Right atrium auricular region (tissue), 2 donors: ENCODE measurements at regions not wholly inside any gene's neighbourhood (a gene's known extent, or its start where the extent isn't known, plus 50 kb on each side); places are given as distances from the start of the nearest gene placed in this dataset.

ENCODE experiments used
- DNase-seq: peaks from one replicate; pipeline ENCODE4 v3.0.0-alpha.2; 2019; ENCODE audit warnings: low spot score
- H3K27ac ChIP-seq, 2 donors: fragments of 200-600 bp; sonication (generic); 1 replicate in 1 of 2; 2 replicates in 1 of 2; pipeline ENCODE4 v1.5.1; 2016 to 2019
- H3K27me3 ChIP-seq, 2 donors: fragments of 200-600 bp; sonication (generic); one replicate each; pipeline versions ENCODE4 v1.5.1 to v1.6.0; 2017 to 2019
- H3K36me3 ChIP-seq: fragments of 200-600 bp; sonication (generic); one replicate; pipeline ENCODE4 v1.5.1; 2016
- H3K4me1 ChIP-seq, 2 donors: fragments of 200-600 bp; sonication (generic); one replicate each; pipeline versions ENCODE4 v1.5.1 to v1.6.0; 2017 to 2019
- H3K4me3 ChIP-seq, 2 donors: fragments of 200-600 bp; sonication (generic); 1 replicate in 1 of 2; 2 replicates in 1 of 2; pipeline ENCODE4 v1.5.1; 2017 to 2019; ENCODE audit warnings: mild to moderate bottlenecking in 1 of 2, moderate library complexity in 1 of 2
- H3K9me3 ChIP-seq, 2 donors: fragments of 200-600 bp; sonication (generic); one replicate each; pipeline ENCODE4 v1.5.1; 2019
- TF ChIP-seq, protein P1 (sequence below), 2 donors: fragments of 200-600 bp; sonication (generic); IDR thresholded peaks; one replicate each; pipeline ENCODE4 v1.5.1; 2019; ENCODE audit warnings: antibody characterized with exemption in 2 of 2

DNA sequence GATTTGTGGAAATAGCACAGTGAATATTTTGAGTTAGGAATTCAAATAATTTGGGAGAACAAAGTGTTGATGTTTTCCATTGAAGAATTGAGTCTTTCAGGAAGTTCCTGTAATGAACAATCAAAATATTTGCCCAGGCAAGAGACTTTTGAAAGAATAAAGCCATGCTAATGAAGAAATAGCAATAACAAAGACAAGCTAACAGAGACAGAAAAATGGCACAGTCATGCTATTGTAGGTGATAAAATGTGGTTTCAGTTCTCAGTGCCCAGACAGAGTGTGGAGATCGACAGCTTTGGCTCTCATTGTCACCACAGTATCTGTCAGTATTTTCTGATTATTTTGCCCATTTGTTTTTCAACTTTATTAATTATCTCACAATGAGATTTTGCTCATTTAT, 490.8 kb upstream of the PIK3C3 start:
- no peak overlapping the region for H3K27ac ChIP-seq
- TF ChIP-seq, protein P1, sequence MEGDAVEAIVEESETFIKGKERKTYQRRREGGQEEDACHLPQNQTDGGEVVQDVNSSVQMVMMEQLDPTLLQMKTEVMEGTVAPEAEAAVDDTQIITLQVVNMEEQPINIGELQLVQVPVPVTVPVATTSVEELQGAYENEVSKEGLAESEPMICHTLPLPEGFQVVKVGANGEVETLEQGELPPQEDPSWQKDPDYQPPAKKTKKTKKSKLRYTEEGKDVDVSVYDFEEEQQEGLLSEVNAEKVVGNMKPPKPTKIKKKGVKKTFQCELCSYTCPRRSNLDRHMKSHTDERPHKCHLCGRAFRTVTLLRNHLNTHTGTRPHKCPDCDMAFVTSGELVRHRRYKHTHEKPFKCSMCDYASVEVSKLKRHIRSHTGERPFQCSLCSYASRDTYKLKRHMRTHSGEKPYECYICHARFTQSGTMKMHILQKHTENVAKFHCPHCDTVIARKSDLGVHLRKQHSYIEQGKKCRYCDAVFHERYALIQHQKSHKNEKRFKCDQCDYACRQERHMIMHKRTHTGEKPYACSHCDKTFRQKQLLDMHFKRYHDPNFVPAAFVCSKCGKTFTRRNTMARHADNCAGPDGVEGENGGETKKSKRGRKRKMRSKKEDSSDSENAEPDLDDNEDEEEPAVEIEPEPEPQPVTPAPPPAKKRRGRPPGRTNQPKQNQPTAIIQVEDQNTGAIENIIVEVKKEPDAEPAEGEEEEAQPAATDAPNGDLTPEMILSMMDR (IDR thresholded peaks at IDR 0.05), result no peak
- no peaks in the 10 kb centered on the region for H3K27me3 ChIP-seq
- no peaks in the 10 kb centered on the region for H3K36me3 ChIP-seq
- H3K9me3 ChIP-seq, result no peaks in the 10 kb centered on the region
- H3K4me3 ChIP-seq, result no peak overlapping the region
- no peaks in the 10 kb centered on the region for H3K4me1 ChIP-seq
- no peak for DNase-seq

DNA sequence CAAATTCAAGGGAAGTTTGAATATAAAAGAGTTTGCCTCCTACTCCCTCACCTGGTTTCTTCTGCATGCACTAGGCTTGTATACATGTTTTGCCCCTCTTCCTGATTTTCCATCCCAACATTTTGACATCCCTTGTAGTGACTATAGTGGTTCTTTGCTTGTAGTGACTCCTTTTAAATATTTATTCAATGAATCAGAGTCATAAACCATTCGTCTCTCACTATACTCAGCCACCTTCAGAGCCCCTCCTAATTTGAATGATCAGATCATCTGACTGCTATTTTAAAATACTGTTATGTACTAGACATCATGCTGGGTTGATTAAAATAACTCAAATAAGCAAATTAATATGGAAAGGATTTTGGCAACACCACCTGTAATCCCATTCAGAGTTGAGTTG, 492.1 kb upstream of the PIK3C3 start:
- no peaks in the 10 kb centered on the region for H3K36me3 ChIP-seq
- no peak overlapping the region for H3K27ac ChIP-seq
- H3K4me1 ChIP-seq, result no peaks in the 10 kb centered on the region
- no peaks in the 10 kb centered on the region for H3K9me3 ChIP-seq
- DNase-seq, result no peak
- TF ChIP-seq, protein P1 (IDR thresholded peaks at IDR 0.05), result no peak
- no peak overlapping the region for H3K4me3 ChIP-seq
- H3K27me3 ChIP-seq, result no peaks in the 10 kb centered on the region

DNA sequence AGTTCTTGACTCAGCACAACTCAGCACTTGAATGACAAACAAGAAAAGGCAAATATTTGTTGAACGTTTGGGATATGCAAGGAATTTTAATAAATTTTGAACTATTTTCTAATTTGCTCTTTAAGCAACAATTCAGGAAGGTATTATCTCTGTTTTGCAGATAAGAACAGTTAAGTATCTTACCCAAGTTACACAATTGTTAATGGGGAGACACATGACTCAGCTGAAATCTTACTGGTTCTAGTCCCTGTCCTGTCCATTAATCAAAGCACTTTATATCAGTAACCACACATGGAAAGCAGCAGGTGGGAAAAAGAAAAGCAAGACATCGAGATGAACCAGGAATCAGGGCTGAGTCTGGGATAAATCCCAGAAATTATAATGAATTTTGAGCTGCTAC, 493.9 kb upstream of the PIK3C3 start:
- Histone ChIP-seq H3K4me1 (no peaks in the 10 kb centered on the region), H3K4me3 (no peak overlapping the region), H3K27ac (no peak overlapping the region), H3K27me3 (no peaks in the 10 kb centered on the region), H3K9me3 (no peaks in the 10 kb centered on the region), H3K36me3 (no peaks in the 10 kb centered on the region)
- TF ChIP-seq, protein P1 (IDR thresholded peaks at IDR 0.05), result no peak
- DNase-seq, result no peak

DNA sequence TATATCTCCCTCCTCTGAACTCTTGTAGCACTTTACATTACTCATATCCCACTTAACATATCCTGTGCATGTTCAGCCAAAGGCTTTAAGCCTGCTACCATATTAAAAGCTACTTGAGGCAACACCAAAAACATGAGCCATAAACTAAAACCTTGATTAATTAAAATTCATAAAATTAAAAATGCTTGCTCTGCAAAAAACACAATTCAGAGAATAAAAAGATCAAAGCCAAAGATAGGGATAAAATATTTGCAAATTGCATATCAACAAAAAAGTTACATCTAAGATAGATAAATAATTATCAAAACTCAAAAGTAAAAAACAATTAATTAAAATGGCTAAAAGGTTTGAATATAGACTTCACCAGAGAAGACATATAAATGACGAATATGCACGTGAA, 495.4 kb upstream of the PIK3C3 start:
- DNase-seq, result no peak
- Histone ChIP-seq H3K4me3 (no peak overlapping the region), H3K27me3 (no peaks in the 10 kb centered on the region), H3K27ac (no peak overlapping the region), H3K36me3 (no peaks in the 10 kb centered on the region), H3K9me3 (no peaks in the 10 kb centered on the region), H3K4me1 (no peaks in the 10 kb centered on the region)
- TF ChIP-seq, protein P1 (IDR thresholded peaks at IDR 0.05), result no peak

DNA sequence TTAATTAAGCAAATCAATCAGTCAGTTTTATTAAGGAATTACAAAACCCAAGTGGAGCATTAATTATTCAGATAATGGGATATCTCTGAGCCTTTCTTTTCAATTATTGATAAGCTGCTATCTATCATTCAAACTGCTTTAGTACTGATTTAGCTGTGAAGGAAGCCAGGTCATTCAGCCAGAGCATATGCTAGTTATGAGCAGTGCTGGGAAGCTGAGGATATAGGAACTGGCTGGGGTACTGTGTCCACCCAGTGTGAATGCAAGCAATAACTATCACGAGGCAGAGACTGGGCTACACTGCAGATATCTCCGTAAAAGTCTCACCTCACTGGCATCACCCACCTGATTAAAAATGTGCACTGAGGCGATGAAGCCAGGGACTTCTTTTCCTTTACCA, 496.7 kb upstream of the PIK3C3 start:
- Histone ChIP-seq H3K27ac (no peak overlapping the region), H3K4me1 (no peaks in the 10 kb centered on the region), H3K27me3 (no peaks in the 10 kb centered on the region), H3K9me3 (peaks cover 0 to 3% of the 10 kb centered on the region in 2 donors), H3K36me3 (no peaks in the 10 kb centered on the region), H3K4me3 (no peak overlapping the region)
- DNase-seq, result no peak
- TF ChIP-seq, protein P1 (IDR thresholded peaks at IDR 0.05), result no peak

DNA sequence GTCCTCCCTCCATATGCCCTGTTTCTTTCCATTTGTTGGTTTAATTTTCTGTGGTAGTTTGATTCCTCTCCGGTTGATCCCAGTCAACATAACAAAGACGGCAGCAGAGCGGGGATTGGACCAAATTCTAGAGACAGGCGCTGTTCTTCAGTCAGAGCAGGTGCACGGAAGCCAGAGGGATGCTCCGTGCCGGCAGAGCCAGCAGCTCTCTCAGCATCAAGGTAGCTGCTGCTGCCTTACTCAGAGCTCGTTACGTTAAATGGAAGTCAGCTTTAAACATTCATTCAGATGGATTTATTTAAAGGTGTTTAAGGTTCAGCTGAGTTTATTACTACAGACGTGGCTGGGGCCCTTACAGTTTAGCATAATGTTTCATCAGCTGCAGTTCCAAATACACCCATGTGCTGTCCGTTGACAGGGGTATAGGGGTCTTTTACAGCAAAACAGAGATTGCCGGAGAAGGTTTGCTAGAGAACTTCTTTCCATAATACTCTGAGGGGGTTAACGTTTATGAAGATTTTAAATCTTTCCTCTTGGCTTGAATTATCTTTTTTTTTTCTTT, 497.2 kb upstream of the PIK3C3 start:
- TF ChIP-seq, protein P1 (IDR thresholded peaks at IDR 0.05), result no peak
- H3K4me1 ChIP-seq, result no peaks in the 10 kb centered on the region
- H3K4me3 ChIP-seq, result no peak overlapping the region

More for the DNA sequence above, 497.2 kb upstream of the PIK3C3 start:
- Histone ChIP-seq H3K9me3 (peaks cover 0 to 6% of the 10 kb centered on the region in 2 donors), H3K27me3 (no peaks in the 10 kb centered on the region), H3K36me3 (no peaks in the 10 kb centered on the region), H3K27ac (no peak overlapping the region)
- DNase-seq, result no peak
